ENCODE measurements at regions not wholly inside any gene's neighbourhood (a gene's known extent, or its start where the extent isn't known, plus 50 kb on each side); places are given as distances from the start of the nearest gene placed in this dataset.
"Not testable (repeated sequence)": the region's sequence is repeated elsewhere in the genome, so short reads cannot be mapped to it uniquely, and the experiment has no call there.

GRCh38 chr2:136696438-136696837 is 68.9 kb upstream of the THSD7B start:
- H3K27me3 ChIP-seq (ENCODE audit: control insufficient read depth, insufficient read depth, low read length): no peaks in the 10 kb centered on the region
- no peaks in the 10 kb centered on the region for H3K36me3 ChIP-seq (ENCODE audit: control insufficient read depth, insufficient read depth, low read length)
- no peak for DNase-seq (ENCODE audit: low read depth)
- ChIA-PET CTCF (interaction anchor here (0.6 kb wide), 1 partner anchor 290 kb away, joined by 3 read pairs; no protein-coding TSS in a partner anchor), POLR2A (no interaction called here)
- no peak overlapping the region for H3K4me3 ChIP-seq (ENCODE audit: low read depth, low read length)
- TF ChIP-seq CTCF (IDR thresholded peaks at IDR 0.05; ENCODE audit: insufficient read depth, low read depth, low read length): no peak

- TF ChIP-seq CTCF (IDR thresholded peaks at IDR 0.05; ENCODE audit: insufficient read depth, low read depth, low read length): no peak
- H3K27me3 ChIP-seq (ENCODE audit: control insufficient read depth, insufficient read depth, low read length): no peaks in the 10 kb centered on the region
- no peak for DNase-seq (ENCODE audit: low read depth)
- no peaks in the 10 kb centered on the region for H3K36me3 ChIP-seq (ENCODE audit: control insufficient read depth, insufficient read depth, low read length)
- ChIA-PET CTCF (no interaction called here), POLR2A (no interaction called here)
- no peak overlapping the region for H3K4me3 ChIP-seq (ENCODE audit: low read depth, low read length)
Measured at GRCh38 chr2:136693966-136694365, 71.4 kb upstream of the THSD7B start.

GRCh38 chr2:136680079-136680478 is 85.3 kb upstream of the THSD7B start:
- H3K36me3 ChIP-seq (ENCODE audit: control insufficient read depth, insufficient read depth, low read length); CTCF ChIA-PET; H3K4me3 ChIP-seq (ENCODE audit: low read depth, low read length); H3K27me3 ChIP-seq (ENCODE audit: control insufficient read depth, insufficient read depth, low read length); POLR2A ChIA-PET; DNase-seq (ENCODE audit: low read depth): not testable (repeated sequence)

- ChIA-PET POLR2A (no interaction called here), CTCF (no interaction called here)
- Histone ChIP-seq H3K27me3 (ENCODE audit: control insufficient read depth, insufficient read depth, low read length) (no peaks in the 10 kb centered on the region), H3K36me3 (ENCODE audit: control insufficient read depth, insufficient read depth, low read length) (no peaks in the 10 kb centered on the region), H3K4me3 (ENCODE audit: low read depth, low read length) (no peak overlapping the region)
- no peak for DNase-seq (ENCODE audit: low read depth)
- no peak for TF ChIP-seq CTCF (IDR thresholded peaks at IDR 0.05; ENCODE audit: insufficient read depth, low read depth, low read length)
Measured at GRCh38 chr2:136665736-136666135, 99.6 kb upstream of the THSD7B start.

- ChIA-PET CTCF (no interaction called here), POLR2A (no interaction called here)
- no peak overlapping the region for H3K4me3 ChIP-seq (ENCODE audit: low read depth, low read length)
- no peaks in the 10 kb centered on the region for H3K27me3 ChIP-seq (ENCODE audit: control insufficient read depth, insufficient read depth, low read length)
- DNase-seq (ENCODE audit: low read depth): no peak
- no peaks in the 10 kb centered on the region for H3K36me3 ChIP-seq (ENCODE audit: control insufficient read depth, insufficient read depth, low read length)
- TF ChIP-seq CTCF (IDR thresholded peaks at IDR 0.05; ENCODE audit: insufficient read depth, low read depth, low read length): no peak
Measured at GRCh38 chr2:136664713-136665405, 100.5 kb upstream of the THSD7B start.

- DNase-seq (ENCODE audit: low read depth): no peak
- no peaks in the 10 kb centered on the region for H3K36me3 ChIP-seq (ENCODE audit: control insufficient read depth, insufficient read depth, low read length)
- ChIA-PET POLR2A (no interaction called here), CTCF (no interaction called here)
- H3K27me3 ChIP-seq (ENCODE audit: control insufficient read depth, insufficient read depth, low read length): no peaks in the 10 kb centered on the region
- TF ChIP-seq CTCF (IDR thresholded peaks at IDR 0.05; ENCODE audit: insufficient read depth, low read depth, low read length): no peak
- H3K4me3 ChIP-seq (ENCODE audit: low read depth, low read length): no peak overlapping the region
Measured at GRCh38 chr2:136658201-136658600, 107.1 kb upstream of the THSD7B start.
